HepG2 (cell line): ENCODE measurements at regions not wholly inside any gene's neighbourhood (a gene's known extent, or its start where the extent isn't known, plus 50 kb on each side); places are given as distances from the start of the nearest gene placed in this dataset.

ENCODE experiments used
- ATAC-seq: fragments of 200-7000 bp; cut with Tn5 transposase; 3 replicates; pipeline ENCODE4 v1.9.1; 2020; ENCODE audit warnings: mild to moderate bottlenecking, moderate library complexity
- BruUV-seq: library from RNA; stranded (reverse); fragments of 400-500 nt; replicated peaks from 2 replicates; lab custom pipeline; 2021; lab: Mats Ljungman, UMichigan
- CTCF ChIA-PET: fragments of 300-600 bp; formaldehyde crosslinking; extraction: SDS; loops from one replicate; lab custom pipeline; 2021; ENCODE audit warnings: low total read pairs, inconsistent platforms, low intra/inter-chr PET ratio; lab: Yijun Ruan, JAX
- POLR2A ChIA-PET: fragments of 350-600 bp; sonication (Branson Sonifier 250); formaldehyde crosslinking; loops from one replicate; lab custom pipeline; 2020; ENCODE audit warnings: antibody characterized with exemption, inconsistent platforms; lab: Yijun Ruan, JAX
- DNase-seq: peaks from one replicate; pipeline ENCODE4 v3.0.0-alpha.2; 2015; ENCODE audit warnings: low spot score
- FAIRE-seq: peaks from 3 replicates; lab custom pipeline; 2011; peaks lifted over from hg19 to GRCh38; lab: Jason Lieb, UNC
- H2AFZ ChIP-seq: one replicate; pipeline ENCODE4 v1.6.1; 2011; ENCODE audit warnings: low read length, inconsistent platforms
- H3K27ac ChIP-seq: fragments of 300-600 bp; 3 replicates; pipeline ENCODE4 v1.8.0; 2011; ENCODE audit warnings: mixed run types, mild to moderate bottlenecking, mixed read lengths, low read length, inconsistent platforms; ENCODE audit not compliant: insufficient read depth; ENCODE audit errors: extremely low read length
- H3K27me3 ChIP-seq, 2 experiments: fragments of 200-600 bp in 1 of 2; 2 replicates in 1 of 2; 3 replicates in 1 of 2; pipeline versions ENCODE4 v1.6.0 to v1.8.0; 2011; ENCODE audit warnings: low read length in 2 of 2, mild to moderate bottlenecking in 2 of 2, moderate library complexity in 2 of 2, inconsistent platforms in 1 of 2; ENCODE audit not compliant: insufficient read depth in 2 of 2, control insufficient read depth in 1 of 2
- H3K36me3 ChIP-seq, 2 experiments: fragments of 200-600 bp in 1 of 2; replicated peaks in 1 of 2; 2 replicates in 1 of 2; 3 replicates in 1 of 2; pipeline versions ENCODE4 v1.5.1 to v1.8.0; 2011; ENCODE audit warnings: low read length in 2 of 2, inconsistent platforms in 1 of 2; ENCODE audit not compliant: insufficient read depth in 2 of 2, control insufficient read depth in 1 of 2
- H3K4me1 ChIP-seq: 2 replicates; pipeline ENCODE4 v1.5.1; 2012; ENCODE audit warnings: low read length, inconsistent platforms; ENCODE audit not compliant: insufficient read depth
- H3K4me2 ChIP-seq: 2 replicates; pipeline ENCODE4 v1.6.0; 2011; ENCODE audit warnings: low read depth, low read length, inconsistent platforms
- H3K4me3 ChIP-seq, 3 experiments: fragments of 200-600 bp in 1 of 3; sonication (generic), shearing (Covaris generic) in 1 of 3; replicated peaks in 1 of 3; 2 replicates each; pipeline ENCODE4 v1.5.1; 2011 to 2016; ENCODE audit warnings: low read length in 3 of 3, inconsistent platforms in 2 of 3, low read depth in 2 of 3, mild to moderate bottlenecking in 2 of 3, control low read depth in 1 of 3, mixed read lengths in 1 of 3; ENCODE audit not compliant: insufficient read depth in 1 of 3
- H3K79me2 ChIP-seq: one replicate; pipeline ENCODE4 v1.6.1; 2011; ENCODE audit warnings: low read length, inconsistent platforms; ENCODE audit not compliant: insufficient read depth
- H3K9ac ChIP-seq: 2 replicates; pipeline ENCODE4 v1.6.0; 2011; ENCODE audit warnings: mild to moderate bottlenecking, low read depth, low read length, inconsistent platforms; ENCODE audit not compliant: insufficient read depth
- H3K9me3 ChIP-seq: 2 replicates; pipeline ENCODE4 v1.5.1; 2012; ENCODE audit warnings: mild to moderate bottlenecking, low read length
- H4K20me1 ChIP-seq: 2 replicates; pipeline ENCODE4 v1.6.0; 2011; ENCODE audit warnings: inconsistent platforms, mild to moderate bottlenecking, low read length, moderate library complexity; ENCODE audit not compliant: insufficient read depth
- AFF4 ChIP-seq: sonication (generic); formaldehyde crosslinking; IDR thresholded peaks from 2 replicates; pipeline ENCODE4 v1.4.0; 2020; ENCODE audit warnings: missing genetic modification reagents
- KIAA2018 ChIP-seq: sonication (generic); formaldehyde crosslinking; IDR thresholded peaks from 2 replicates; pipeline ENCODE4 v1.5.0; 2020; ENCODE audit warnings: mild to moderate bottlenecking, missing genetic modification reagents, borderline replicate concordance
- MIER3 ChIP-seq: IDR thresholded peaks from 2 replicates; pipeline ENCODE4 v1.6.1; 2016; ENCODE audit warnings: missing compliant biosample characterization, borderline replicate concordance
- ZNF264 ChIP-seq: sonication (generic); formaldehyde crosslinking; IDR thresholded peaks from 2 replicates; pipeline ENCODE4 v1.4.0; 2020; ENCODE audit warnings: missing genetic modification reagents
- ZNF276 ChIP-seq: sonication (generic); formaldehyde crosslinking; IDR thresholded peaks from 2 replicates; pipeline ENCODE4 v1.4.0; 2020; ENCODE audit warnings: mild to moderate bottlenecking, low read depth, missing genetic modification reagents
- ZNF382 ChIP-seq: sonication (generic); formaldehyde crosslinking; IDR thresholded peaks from 2 replicates; pipeline ENCODE4 v1.5.0; 2020; ENCODE audit warnings: missing genetic modification reagents, mild to moderate bottlenecking, borderline replicate concordance
- ZNF800 ChIP-seq: sonication (generic); formaldehyde crosslinking; IDR thresholded peaks from 2 replicates; pipeline ENCODE4 v1.4.0; 2020; ENCODE audit warnings: missing genetic modification reagents
- ZSCAN21 ChIP-seq: sonication (generic); formaldehyde crosslinking; IDR thresholded peaks from 2 replicates; pipeline ENCODE4 v1.8.0; 2022; ENCODE audit warnings: mild to moderate bottlenecking, missing genetic modification reagents, moderate library complexity, borderline replicate concordance
- ZSCAN29 ChIP-seq: sonication (generic); formaldehyde crosslinking; conservative IDR thresholded peaks from 2 replicates; pipeline ENCODE4 v1.4.0; 2020; ENCODE audit warnings: mild to moderate bottlenecking, missing genetic modification reagents
- WGBS: methylation state at CpG from one replicate; pipeline ENCODE4 v1.1.6; 2017; ENCODE audit warnings: low lambda C conversion rate; 5-methylcytosine and 5-hydroxymethylcytosine counted together
- in situ Hi-C: cut with HindIII; loops from 2 replicates; pipeline ENCODE4 v1.10.0; 2017; ENCODE audit warnings: low pct_unique_long_range_greater_than_20kb; ENCODE audit not compliant: extremely low pct_ligation_motif_present
- intact Hi-C: fragments of 100-400 bp; cut with micrococcal nuclease; formaldehyde crosslinking; loops from one replicate; pipeline ENCODE4 v1.10.0; 2022; ENCODE audit not compliant: unreplicated experiment

GRCh38 chr7:84249656-84250055 is 55.1 kb upstream of the SEMA3A start:
- Histone ChIP-seq H3K4me2 (no peak overlapping the region), H3K36me3 (no peaks in the 10 kb centered on the region)
- POLR2A ChIA-PET = no interaction called here
- TF ChIP-seq AFF4 (CRISPR knock-in tag) = no peak
- no peak for TF ChIP-seq ZNF276 (CRISPR knock-in tag)
- TF ChIP-seq KIAA2018 (CRISPR knock-in tag) = no peak
- TF ChIP-seq ZSCAN21 = no peak
- no peak for TF ChIP-seq ZNF382 (CRISPR knock-in tag)
- no peak for TF ChIP-seq ZSCAN29 (CRISPR knock-in tag)
- no peak for TF ChIP-seq ZNF800 (CRISPR knock-in tag)
- no peak for TF ChIP-seq ZNF264
- TF ChIP-seq MIER3 (CRISPR knock-in tag) = no peak

More at GRCh38 chr7:84249656-84250055, 55.1 kb upstream of the SEMA3A start:
- Histone ChIP-seq H2AFZ (no peak overlapping the region), H3K79me2 (no peaks in the 10 kb centered on the region), H4K20me1 (no peaks in the 10 kb centered on the region), H3K27me3 (no peaks in the 10 kb centered on the region), H3K9me3 (no peaks in the 10 kb centered on the region), H3K4me3 (no peak overlapping the region), H3K4me1 (no peaks in the 10 kb centered on the region), H3K27ac (no peak overlapping the region), H3K9ac (no peak overlapping the region)
- 2% methylated on average over 1 of the region's 1 CpG for WGBS
- CTCF ChIA-PET = no interaction called here
- intact Hi-C loops (no loop called here), in situ Hi-C loops (no loop called here)
- no peak for DNase-seq
- no TSS peak for BruUV-seq
- no peak for FAIRE-seq
- no peak for ATAC-seq
